ENCODE measurements at regions not wholly inside any gene's neighbourhood (a gene's known extent, or its start where the extent isn't known, plus 50 kb on each side); places are given as distances from the start of the nearest gene placed in this dataset.

DNA sequence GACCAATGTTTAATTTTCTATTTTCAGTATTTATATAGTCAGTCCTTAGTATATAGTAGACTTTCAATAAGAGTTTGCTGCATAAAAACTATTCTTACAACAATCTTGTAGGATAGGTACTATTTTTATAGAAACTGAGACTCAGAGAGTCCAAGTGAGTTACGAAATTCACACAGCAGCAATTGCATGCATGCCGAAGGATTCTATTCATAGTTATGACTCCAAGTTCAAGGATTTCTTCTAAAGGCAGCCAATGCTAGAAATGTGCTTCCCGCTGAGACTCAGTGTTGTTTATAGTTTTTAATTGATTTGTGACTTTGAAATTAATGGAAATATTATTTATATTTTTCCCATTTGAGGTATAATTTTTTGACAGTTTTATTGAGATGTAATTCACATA, 62.7 kb upstream of the CSNK1A1L start:
- intact Hi-C loops (cut with micrococcal nuclease), result no loop called here
- Histone ChIP-seq H4K20me1 (replicated peaks; ENCODE audit: control insufficient read depth, insufficient read depth, low read length) (no peaks in the 10 kb centered on the region), H3K4me3 (no peak overlapping the region), H3K27me3 (ENCODE audit: control insufficient read depth in 2 of 2, insufficient read depth in 2 of 2, low read length in 2 of 2) (no peaks in the 10 kb centered on the region), H3K4me2 (ENCODE audit: insufficient read depth, low read length) (no peak overlapping the region), H3K9me3 (replicated peaks; ENCODE audit: control insufficient read depth, insufficient read depth, low read depth, low read length) (no peaks in the 10 kb centered on the region), H3K36me3 (ENCODE audit: control insufficient read depth, insufficient read depth, low read length) (no peaks in the 10 kb centered on the region), H3K27ac (ENCODE audit: extremely low read depth, low read depth, low read length) (no peak overlapping the region), H3K9me1 (ENCODE audit: control insufficient read depth, insufficient read depth, low read length) (no peaks in the 10 kb centered on the region), H3K4me1 (replicated peaks in 1 of 2; ENCODE audit: control insufficient read depth in 2 of 2, insufficient read depth in 2 of 2, low read length in 2 of 2) (no peaks in the 10 kb centered on the region), H3K79me2 (ENCODE audit: control insufficient read depth, insufficient read depth, low read length) (no peaks in the 10 kb centered on the region), H2AFZ (ENCODE audit: low read depth, low read length) (no peak overlapping the region), H3K9ac (ENCODE audit: insufficient read depth in 1 of 2, low read depth in 2 of 2, low read length in 2 of 2) (no peak overlapping the region)
- ATAC-seq, result no peak
- POLR2A ChIA-PET, result no interaction called here
- BruUV-seq (replicated peaks), result no TSS peak
- no peak for DNase-seq (ENCODE audit: extremely low read depth in 1 of 4, low spot score in 3 of 4)
- 0% methylated on average over 3 of the region's 3 CpGs for WGBS (ENCODE audit: insufficient coverage, low coverage, missing lambda C conversion rate)
- FAIRE-seq, result no peak
- in situ Hi-C loops (cut with MboI), result no loop called here
- CTCF ChIA-PET (ENCODE audit: low intra/inter-chr PET ratio), result no interaction called here
- TF ChIP-seq, protein P1, sequence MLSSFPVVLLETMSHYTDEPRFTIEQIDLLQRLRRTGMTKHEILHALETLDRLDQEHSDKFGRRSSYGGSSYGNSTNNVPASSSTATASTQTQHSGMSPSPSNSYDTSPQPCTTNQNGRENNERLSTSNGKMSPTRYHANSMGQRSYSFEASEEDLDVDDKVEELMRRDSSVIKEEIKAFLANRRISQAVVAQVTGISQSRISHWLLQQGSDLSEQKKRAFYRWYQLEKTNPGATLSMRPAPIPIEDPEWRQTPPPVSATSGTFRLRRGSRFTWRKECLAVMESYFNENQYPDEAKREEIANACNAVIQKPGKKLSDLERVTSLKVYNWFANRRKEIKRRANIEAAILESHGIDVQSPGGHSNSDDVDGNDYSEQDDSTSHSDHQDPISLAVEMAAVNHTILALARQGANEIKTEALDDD (IDR thresholded peaks at IDR 0.05), result no peak
- no peak for TF ChIP-seq NR1H2 (CRISPR knock-in tag; IDR thresholded peaks at IDR 0.05)
- TF ChIP-seq, protein P2, sequence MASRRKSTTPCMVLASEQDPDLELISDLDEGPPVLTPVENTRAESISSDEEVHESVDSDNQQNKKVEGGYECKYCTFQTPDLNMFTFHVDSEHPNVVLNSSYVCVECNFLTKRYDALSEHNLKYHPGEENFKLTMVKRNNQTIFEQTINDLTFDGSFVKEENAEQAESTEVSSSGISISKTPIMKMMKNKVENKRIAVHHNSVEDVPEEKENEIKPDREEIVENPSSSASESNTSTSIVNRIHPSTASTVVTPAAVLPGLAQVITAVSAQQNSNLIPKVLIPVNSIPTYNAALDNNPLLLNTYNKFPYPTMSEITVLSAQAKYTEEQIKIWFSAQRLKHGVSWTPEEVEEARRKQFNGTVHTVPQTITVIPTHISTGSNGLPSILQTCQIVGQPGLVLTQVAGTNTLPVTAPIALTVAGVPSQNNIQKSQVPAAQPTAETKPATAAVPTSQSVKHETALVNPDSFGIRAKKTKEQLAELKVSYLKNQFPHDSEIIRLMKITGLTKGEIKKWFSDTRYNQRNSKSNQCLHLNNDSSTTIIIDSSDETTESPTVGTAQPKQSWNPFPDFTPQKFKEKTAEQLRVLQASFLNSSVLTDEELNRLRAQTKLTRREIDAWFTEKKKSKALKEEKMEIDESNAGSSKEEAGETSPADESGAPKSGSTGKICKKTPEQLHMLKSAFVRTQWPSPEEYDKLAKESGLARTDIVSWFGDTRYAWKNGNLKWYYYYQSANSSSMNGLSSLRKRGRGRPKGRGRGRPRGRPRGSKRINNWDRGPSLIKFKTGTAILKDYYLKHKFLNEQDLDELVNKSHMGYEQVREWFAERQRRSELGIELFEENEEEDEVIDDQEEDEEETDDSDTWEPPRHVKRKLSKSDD (conservative IDR thresholded peaks at IDR 0.05; ENCODE audit: low read length), result no peak
- TF ChIP-seq NFRKB (IDR thresholded peaks at IDR 0.05; ENCODE audit: low read depth), result no peak
- no peak for TF ChIP-seq ZFP36 (IDR thresholded peaks at IDR 0.05; ENCODE audit: low read depth, low read length, partially characterized antibody)
- no peak for TF ChIP-seq SNIP1 (IDR thresholded peaks at IDR 0.05; ENCODE audit: low read depth)
- no peak for TF ChIP-seq NRF1 (conservative IDR thresholded peaks at IDR 0.05 in 1 of 2, IDR thresholded peaks at IDR 0.05 in 1 of 2)
- no peak for TF ChIP-seq CCAR2 (IDR thresholded peaks at IDR 0.05; ENCODE audit: low read depth, low read length)
- TF ChIP-seq CHD4 (IDR thresholded peaks at IDR 0.05; ENCODE audit: insufficient read depth, insufficient replicate concordance, low read depth, low read length, poor library complexity, severe bottlenecking), result no peak
- TF ChIP-seq ZNF639 (CRISPR knock-in tag; conservative IDR thresholded peaks at IDR 0.05 in 1 of 2, IDR thresholded peaks at IDR 0.05 in 1 of 2), result no peak
- TF ChIP-seq ZNF57 (CRISPR knock-in tag; IDR thresholded peaks at IDR 0.05), result no peak
- no peak for TF ChIP-seq PHF21A (IDR thresholded peaks at IDR 0.05; ENCODE audit: borderline replicate concordance, low read depth)
- no peak for TF ChIP-seq CBFB (CRISPR knock-in tag; IDR thresholded peaks at IDR 0.05)
